B cell (primary cell): ENCODE measurements at regions not wholly inside any gene's neighbourhood (a gene's known extent, or its start where the extent isn't known, plus 50 kb on each side); places are given as distances from the start of the nearest gene placed in this dataset.

Experiments
- ATAC-seq: fragments of 200-7000 bp; cut with Tn5 transposase; one replicate; pipeline ENCODE4 v1.10.0; 2021; ENCODE audit warnings: low read depth, mild to moderate bottlenecking, moderate number of reproducible peaks, moderate library complexity
- CTCF ChIA-PET: fragments of 350-600 bp; sonication (Branson Sonifier 250); formaldehyde crosslinking; loops from one replicate; lab custom pipeline; 2021; ENCODE audit warnings: antibody characterized with exemption, inconsistent platforms; lab: Charles Lee
- POLR2A ChIA-PET: fragments of 350-600 bp; sonication (Branson Sonifier 250); formaldehyde crosslinking; loops from one replicate; lab custom pipeline; 2021; ENCODE audit warnings: antibody characterized with exemption; lab: Charles Lee
- DNase-seq: peaks from one replicate; pipeline ENCODE4 v3.0.0; 2013
- H2AFZ ChIP-seq: 2 replicates; pipeline ENCODE4 v1.6.1; 2012; ENCODE audit warnings: mild to moderate bottlenecking, low read depth, low read length; ENCODE audit not compliant: insufficient read depth, poor library complexity, severe bottlenecking
- H3K27ac ChIP-seq, 2 donors: 1 replicate in 1 of 2; 2 replicates in 1 of 2; pipeline ENCODE4 v1.5.1; 2012 to 2013; ENCODE audit warnings: low read length in 2 of 2, mild to moderate bottlenecking in 2 of 2, moderate library complexity in 1 of 2
- H3K27me3 ChIP-seq, 4 experiments: fragments of 200-600 bp in 1 of 4; sonication (generic) in 1 of 4; replicated peaks in 1 of 4; 1 replicate in 2 of 4; 2 replicates in 2 of 4; pipeline versions ENCODE4 v1.6.1 to v1.7.0; 2013 to 2016; ENCODE audit warnings: low read length in 3 of 4, mild to moderate bottlenecking in 2 of 4, mixed read lengths in 1 of 4, moderate library complexity in 1 of 4; ENCODE audit not compliant: insufficient read depth in 4 of 4, control insufficient read depth in 3 of 4; ENCODE audit errors: control extremely low read depth in 1 of 4
- H3K36me3 ChIP-seq, 2 experiments: replicated peaks in 1 of 2; 1 replicate in 1 of 2; 2 replicates in 1 of 2; pipeline versions ENCODE4 v1.6.1 to v1.7.1; 2013; ENCODE audit warnings: low read length in 1 of 2; ENCODE audit not compliant: insufficient read depth in 2 of 2, control insufficient read depth in 1 of 2; ENCODE audit errors: control extremely low read depth in 1 of 2, extremely low read depth in 1 of 2
- H3K4me1 ChIP-seq, 2 donors: fragments of 200-600 bp in 1 of 2; sonication (generic) in 1 of 2; 1 replicate in 1 of 2; 2 replicates in 1 of 2; pipeline versions ENCODE4 v1.5.1 to v1.6.1; 2013 to 2017; ENCODE audit warnings: low read length in 2 of 2; ENCODE audit not compliant: control insufficient read depth in 2 of 2, insufficient read depth in 2 of 2
- H3K4me2 ChIP-seq: replicated peaks from 2 replicates; pipeline ENCODE3; 2012; ENCODE audit warnings: mild to moderate bottlenecking, low read depth, low read length; ENCODE audit not compliant: poor library complexity, severe bottlenecking
- H3K4me3 ChIP-seq, 5 experiments: fragments of 200-600 bp in 1 of 5; sonication (generic) in 1 of 5; 1 replicate in 3 of 5; 2 replicates in 2 of 5; pipeline versions ENCODE4 v1.5.1 to v1.7.0; 2011 to 2016; ENCODE audit warnings: low read length in 4 of 5, mild to moderate bottlenecking in 4 of 5, low read depth in 2 of 5, control low read depth in 1 of 5, moderate library complexity in 1 of 5; ENCODE audit not compliant: insufficient read depth in 1 of 5; ENCODE audit errors: control extremely low read depth in 1 of 5, extremely low read depth in 1 of 5
- H3K79me2 ChIP-seq: fragments of 200-600 bp; sonication (generic); one replicate; pipeline ENCODE4 v1.6.0; 2016; ENCODE audit warnings: low read length; ENCODE audit not compliant: control insufficient read depth, insufficient read depth
- H3K9ac ChIP-seq: fragments of 200-600 bp; sonication (generic); 2 replicates; pipeline ENCODE4 v1.6.1; 2017; ENCODE audit warnings: mild to moderate bottlenecking, low read length, moderate library complexity
- H3K9me3 ChIP-seq, 3 donors: one replicate each; pipeline versions ENCODE4 v1.6.1 to v1.7.1; 2013; ENCODE audit warnings: low read length in 2 of 3; ENCODE audit not compliant: control insufficient read depth in 2 of 3, insufficient read depth in 1 of 3; ENCODE audit errors: control extremely low read depth in 1 of 3
- H4K20me1 ChIP-seq: 2 replicates; pipeline ENCODE4 v1.6.0; 2012; ENCODE audit warnings: mild to moderate bottlenecking, low read length; ENCODE audit not compliant: insufficient read depth, control insufficient read depth, poor library complexity, severe bottlenecking
- H3K27ac Mint-ChIP-seq: one replicate; pipeline ENCODE4 v1.8.0; 2021; ENCODE audit warnings: mixed read lengths
- H3K27me3 Mint-ChIP-seq: one replicate; pipeline ENCODE4 v1.8.0; 2021; ENCODE audit warnings: mixed read lengths
- H3K4me1 Mint-ChIP-seq: one replicate; pipeline ENCODE4 v1.8.0; 2021; ENCODE audit warnings: mixed read lengths
- H3K4me3 Mint-ChIP-seq: one replicate; pipeline ENCODE4 v1.8.0; 2021; ENCODE audit warnings: mixed read lengths
- H3K9me3 Mint-ChIP-seq: one replicate; pipeline ENCODE4 v1.8.0; 2022; ENCODE audit warnings: mixed read lengths; ENCODE audit not compliant: insufficient read depth
- CTCF ChIP-seq: fragments of 200-600 bp; IDR thresholded peaks from one replicate; pipeline ENCODE4 v1.8.0; 2022; ENCODE audit warnings: antibody characterized with exemption, mild to moderate bottlenecking
- EZH2 ChIP-seq: IDR thresholded peaks from 2 replicates; pipeline ENCODE4 v1.6.1; 2012; ENCODE audit warnings: borderline replicate concordance, low read depth, mild to moderate bottlenecking, moderate library complexity, low read length; ENCODE audit not compliant: insufficient read depth, poor library complexity, severe bottlenecking
- WGBS: methylation state at CpG from one replicate; pipeline ENCODE4 v1.1.5; 2013; ENCODE audit warnings: missing lambda C conversion rate; ENCODE audit not compliant: insufficient coverage; 5-methylcytosine and 5-hydroxymethylcytosine counted together
- intact Hi-C: fragments of 100-400 bp; cut with micrococcal nuclease; formaldehyde crosslinking; loops from one replicate; pipeline ENCODE4 v1.10.0; 2022

DNA sequence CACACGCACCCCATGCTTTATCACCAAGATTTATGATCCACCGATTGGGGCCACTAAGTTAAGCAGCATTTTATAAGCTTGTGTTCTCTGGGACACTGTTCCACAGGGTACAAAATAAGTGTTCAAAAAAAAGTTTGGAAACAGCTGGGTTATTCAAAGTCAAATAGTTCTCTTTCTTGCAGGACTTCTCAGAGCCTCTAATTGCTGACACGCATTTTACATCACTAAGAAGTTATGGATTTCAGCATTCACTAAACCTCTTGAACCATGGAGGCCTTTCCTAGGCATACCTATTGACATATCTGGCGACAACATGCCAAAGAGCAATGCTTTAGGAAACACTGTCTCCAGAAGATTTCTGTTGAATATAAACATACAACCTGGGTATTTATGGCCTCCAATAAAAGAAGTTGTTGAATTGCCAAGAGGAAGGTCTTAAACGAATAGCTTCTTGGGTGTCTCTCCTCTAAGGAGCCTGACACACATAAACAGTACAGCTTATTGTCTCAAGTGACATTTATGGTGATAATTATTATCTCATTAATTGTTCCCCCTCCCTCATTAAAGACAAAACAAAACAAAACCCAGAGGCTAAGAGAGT lies 147.1 kb upstream of the ARHGAP20 start:
- Mint-ChIP-seq H3K4me3 (no peak overlapping the region), H3K4me1 (peaks cover 20% of the 10 kb centered on the region), H3K27ac (no peak overlapping the region), H3K27me3 (no peaks in the 10 kb centered on the region), H3K9me3 (no peaks in the 10 kb centered on the region)
- Histone ChIP-seq H3K4me2 (no peak overlapping the region), H3K9me3 (peaks cover 0 to 2% (median 2%) of the 10 kb centered on the region in 3 donors), H3K27ac (no peak overlapping the region), H3K36me3 (no peaks in the 10 kb centered on the region), H3K9ac (no peak overlapping the region), H2AFZ (no peak overlapping the region), H3K4me3 (no peak overlapping the region), H3K79me2 (no peaks in the 10 kb centered on the region), H3K27me3 (no peaks in the 10 kb centered on the region), H4K20me1 (no peaks in the 10 kb centered on the region), H3K4me1 (peaks cover 12 to 20% of the 10 kb centered on the region in 2 donors)
- intact Hi-C loops: no loop called here
- TF ChIP-seq CTCF (no peak), EZH2 (no peak)
- no peak for DNase-seq
- CTCF ChIA-PET: interaction anchor here (1.2 kb wide), 1 partner anchor 14 kb away, joined by 3 read pairs; no protein-coding TSS in a partner anchor
- POLR2A ChIA-PET: no interaction called here
- WGBS: 92% methylated on average over 4 of the region's 5 CpGs
- ATAC-seq: no peak

GRCh38 chr11:110858547-110858921 lies 146.3 kb upstream of the ARHGAP20 start:
- Histone ChIP-seq H3K79me2 (no peaks in the 10 kb centered on the region), H3K9me3 (peaks cover 0 to 4% (median 2%) of the 10 kb centered on the region in 3 donors), H4K20me1 (no peaks in the 10 kb centered on the region), H3K4me3 (no peak overlapping the region), H3K4me1 (peaks cover 12 to 20% of the 10 kb centered on the region in 2 donors), H3K27ac (no peak overlapping the region), H3K4me2 (no peak overlapping the region), H3K36me3 (no peaks in the 10 kb centered on the region), H3K9ac (no peak overlapping the region), H3K27me3 (no peaks in the 10 kb centered on the region), H2AFZ (no peak overlapping the region)
- CTCF ChIA-PET: interaction anchor here (1.2 kb wide), 1 partner anchor 13 kb away, joined by 3 read pairs; no protein-coding TSS in a partner anchor
- POLR2A ChIA-PET: no interaction called here
- intact Hi-C loops: no loop called here
- Mint-ChIP-seq H3K9me3 (no peaks in the 10 kb centered on the region), H3K27me3 (peaks cover 8% of the 10 kb centered on the region), H3K4me3 (no peak overlapping the region), H3K4me1 (peaks cover 20% of the 10 kb centered on the region), H3K27ac (no peak overlapping the region)
- DNase-seq: no peak
- no peak for TF ChIP-seq EZH2
- TF ChIP-seq CTCF: no peak
- WGBS: 80% methylated on average over 2 of the region's 5 CpGs
- peak; percentile 39 for ATAC-seq
